ENCODE measurements at regions not wholly inside any gene's neighbourhood (a gene's known extent, or its start where the extent isn't known, plus 50 kb on each side); places are given as distances from the start of the nearest gene placed in this dataset.

- Histone ChIP-seq H3K4me1 (ENCODE audit: control insufficient read depth, insufficient read depth, low read length) (peaks cover 2% of the 10 kb centered on the region), H3K18ac (ENCODE audit: low read depth, low read length) (no peak overlapping the region), H3K79me1 (ENCODE audit: low read depth in 1 of 2, low read length in 2 of 2) (no peaks in the 10 kb centered on the region), H2BK15ac (ENCODE audit: low read depth, low read length) (no peak overlapping the region), H3K56ac (ENCODE audit: extremely low read depth, insufficient read depth, low read length) (no peak overlapping the region), H3K23ac (ENCODE audit: low read depth, low read length) (no peak overlapping the region), H4K20me1 (ENCODE audit: insufficient read depth, low read length) (no peaks in the 10 kb centered on the region), H3K36me3 (ENCODE audit: control insufficient read depth, insufficient read depth, low read length) (no peaks in the 10 kb centered on the region), H2BK120ac (ENCODE audit: low read depth, low read length) (no peak overlapping the region), H4K8ac (ENCODE audit: low read depth in 2 of 2, low read length in 2 of 2) (no peak overlapping the region), H4K5ac (ENCODE audit: low read depth, low read length) (no peak overlapping the region), H3K9ac (ENCODE audit: low read depth, low read length) (no peak overlapping the region), H3K27ac (ENCODE audit: insufficient read depth, low read length) (peak overlapping the region; percentile 6; the same call in 1 of the 2 replicates), H2BK5ac (ENCODE audit: low read depth, low read length, poor library complexity, severe bottlenecking) (no peak overlapping the region), H3K27me3 (ENCODE audit: control insufficient read depth, insufficient read depth, low read length) (peaks cover 9% of the 10 kb centered on the region), H2AK9ac (replicated peaks; ENCODE audit: low read depth, low read length, poor library complexity) (no peak overlapping the region), H3K9me1 (ENCODE audit: insufficient read depth, low read length) (no peaks in the 10 kb centered on the region), H4K91ac (ENCODE audit: insufficient read depth, low read depth, low read length) (no peak overlapping the region), H3K4ac (ENCODE audit: low read depth, low read length) (no peak overlapping the region), H3K4me3 (ENCODE audit: insufficient read depth, low read depth, low read length) (no peak overlapping the region), H3K4me2 (ENCODE audit: low read depth, low read length) (peak overlapping the region; percentile 14; the same call in 1 of the 2 replicates), H2AK5ac (ENCODE audit: low read depth, low read length) (no peak overlapping the region), H2BK20ac (ENCODE audit: low read depth, low read length) (no peak overlapping the region), H2AFZ (replicated peaks; ENCODE audit: low read length, poor library complexity) (no peak overlapping the region), H3K9me3 (ENCODE audit: control insufficient read depth, insufficient read depth, low read length) (no peaks in the 10 kb centered on the region; the same call in 1 of the 2 replicates), H3K14ac (replicated peaks; ENCODE audit: low read depth, low read length) (no peak overlapping the region)
- DNase-seq (peak; percentile 24), ATAC-seq (ENCODE audit: low read depth) (peak; percentile 75)
- intact Hi-C loops (cut with micrococcal nuclease), result no loop called here
- BruUV-seq (replicated peaks), result no TSS peak
- CTCF ChIA-PET, result no interaction called here
- no peak for TF ChIP-seq SMC3 (IDR thresholded peaks at IDR 0.05; ENCODE audit: low read depth, low read length)
- TF ChIP-seq USF2 (IDR thresholded peaks at IDR 0.05; ENCODE audit: low read depth, low read length), result no peak
- no peak for TF ChIP-seq MXI1 (IDR thresholded peaks at IDR 0.05; ENCODE audit: borderline replicate concordance, low read depth, low read length)
- TF ChIP-seq FOS (IDR thresholded peaks at IDR 0.05; ENCODE audit: low read depth, low read length), result no peak
- no peak for TF ChIP-seq CTCF (conservative IDR thresholded peaks at IDR 0.05; ENCODE audit: low read depth, low read length)
- no peak for TF ChIP-seq ELK1 (IDR thresholded peaks at IDR 0.05; ENCODE audit: borderline replicate concordance, low read depth, low read length)
- TF ChIP-seq CHD1 (IDR thresholded peaks at IDR 0.05; ENCODE audit: low read depth, low read length), result no peak
- no peak for TF ChIP-seq RCOR1 (IDR thresholded peaks at IDR 0.05; ENCODE audit: insufficient replicate concordance, low read length)
- TF ChIP-seq MAZ (IDR thresholded peaks at IDR 0.05; ENCODE audit: borderline replicate concordance, low read depth, low read length), result no peak
- no peak for TF ChIP-seq CEBPB (IDR thresholded peaks at IDR 0.05; ENCODE audit: low read depth, low read length)
- no peak for TF ChIP-seq POLR2A (IDR thresholded peaks at IDR 0.05; ENCODE audit: low read depth, low read length)
- TF ChIP-seq RAD21 (IDR thresholded peaks at IDR 0.05; ENCODE audit: low read length), result no peak
- in situ Hi-C loops (cut with MboI; ENCODE audit: low sequenced_read_pairs), result no loop called here
- dilution Hi-C loops (cut with HindIII; ENCODE audit: low sequenced_read_pairs, unreplicated experiment), result no loop called here
- no CpG with 5 or more reads among the region's 7 CpGs for WGBS, 2 experiments (ENCODE audit: extremely low coverage in 2 of 2, insufficient read length in 1 of 2)
- POLR2A ChIA-PET (ENCODE audit: unreplicated experiment), result no interaction called here
Measured at GRCh38 chr6:45827952-45828530, 187.6 kb downstream of the CLIC5 start.
